ENCODE measurements at regions not wholly inside any gene's neighbourhood (a gene's known extent, or its start where the extent isn't known, plus 50 kb on each side); places are given as distances from the start of the nearest gene placed in this dataset.
"Not testable (repeated sequence)": the region's sequence is repeated elsewhere in the genome, so short reads cannot be mapped to it uniquely, and the experiment has no call there.

DNA sequence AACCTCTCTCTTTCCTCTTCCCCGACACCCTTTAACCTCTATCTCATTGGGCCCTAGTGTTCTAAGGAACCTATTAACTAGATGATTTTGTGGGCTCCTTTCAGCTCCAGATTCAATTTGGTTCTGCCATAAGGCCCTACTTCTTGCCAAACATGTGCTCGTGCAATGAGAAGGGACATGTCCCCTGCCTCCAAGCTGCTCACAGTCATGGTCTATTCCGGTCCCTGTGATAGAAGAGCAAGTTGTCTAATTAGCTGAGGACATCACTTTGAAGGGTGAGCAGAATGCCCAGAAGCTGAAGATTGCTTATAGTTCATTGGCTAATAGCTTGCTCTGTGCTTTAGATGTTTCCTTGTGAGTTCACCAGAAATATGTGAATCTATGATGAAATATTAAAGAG lies 76.2 kb downstream of the ZNF648 start:
- no peak overlapping the region for H3K27ac ChIP-seq (ENCODE audit: low read length)
- no peaks in the 10 kb centered on the region for H3K36me3 ChIP-seq (ENCODE audit: insufficient read depth, low read depth, low read length)
- no peaks in the 10 kb centered on the region for H3K9me3 ChIP-seq (ENCODE audit: insufficient read depth, low read depth, low read length)
- H3K4me1 ChIP-seq (ENCODE audit: insufficient read depth, low read length), result peaks cover 5% of the 10 kb centered on the region; the same call in 1 of the 2 replicates
- no peak overlapping the region for H3K9ac ChIP-seq (ENCODE audit: low read depth, low read length)
- H3K4me3 ChIP-seq (ENCODE audit: low read length), result no peak overlapping the region
- no peaks in the 10 kb centered on the region for H3K27me3 ChIP-seq (ENCODE audit: insufficient read depth, low read length)

- Histone ChIP-seq H3K9me3 (ENCODE audit: insufficient read depth, low read depth, low read length) (no peaks in the 10 kb centered on the region), H3K4me1 (ENCODE audit: insufficient read depth, low read length) (peaks cover 5% of the 10 kb centered on the region; the same call in 1 of the 2 replicates), H3K9ac (ENCODE audit: low read depth, low read length) (no peak overlapping the region), H3K4me3 (ENCODE audit: low read length) (no peak overlapping the region), H3K27ac (ENCODE audit: low read length) (no peak overlapping the region), H3K27me3 (ENCODE audit: insufficient read depth, low read length) (no peaks in the 10 kb centered on the region), H3K36me3 (ENCODE audit: insufficient read depth, low read depth, low read length) (no peaks in the 10 kb centered on the region)
These were observed 77.5 kb downstream of the ZNF648 start for GRCh38 chr1:181984006-181984405.

DNA sequence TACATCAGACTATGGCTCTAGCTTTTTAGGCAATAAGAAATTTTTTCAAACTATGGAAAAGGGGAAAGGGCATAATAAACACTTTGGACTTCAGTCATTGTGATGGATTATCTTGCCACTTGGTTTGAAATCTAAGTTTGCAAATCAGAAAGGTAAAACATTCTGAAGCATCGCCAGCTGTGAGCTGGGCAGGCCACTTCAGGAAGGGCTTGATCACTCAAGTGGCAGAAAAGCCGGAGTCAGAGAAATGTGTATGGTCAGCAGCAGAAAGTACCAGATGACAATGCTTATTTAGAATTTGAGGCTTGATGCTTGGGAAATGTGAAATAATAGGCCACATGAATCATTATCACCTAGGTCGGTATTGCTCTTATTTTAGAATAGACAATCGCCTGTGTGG lies 79.7 kb downstream of the ZNF648 start:
- Histone ChIP-seq H3K4me1 (ENCODE audit: insufficient read depth, low read length) (peaks cover 3% of the 10 kb centered on the region; the same call in 1 of the 2 replicates), H3K27ac (ENCODE audit: low read length) (no peak overlapping the region), H3K4me3 (ENCODE audit: low read length) (no peak overlapping the region), H3K36me3 (ENCODE audit: insufficient read depth, low read depth, low read length) (no peaks in the 10 kb centered on the region), H3K9ac (ENCODE audit: low read depth, low read length) (no peak overlapping the region), H3K9me3 (ENCODE audit: insufficient read depth, low read depth, low read length) (no peaks in the 10 kb centered on the region), H3K27me3 (ENCODE audit: insufficient read depth, low read length) (no peaks in the 10 kb centered on the region)

DNA sequence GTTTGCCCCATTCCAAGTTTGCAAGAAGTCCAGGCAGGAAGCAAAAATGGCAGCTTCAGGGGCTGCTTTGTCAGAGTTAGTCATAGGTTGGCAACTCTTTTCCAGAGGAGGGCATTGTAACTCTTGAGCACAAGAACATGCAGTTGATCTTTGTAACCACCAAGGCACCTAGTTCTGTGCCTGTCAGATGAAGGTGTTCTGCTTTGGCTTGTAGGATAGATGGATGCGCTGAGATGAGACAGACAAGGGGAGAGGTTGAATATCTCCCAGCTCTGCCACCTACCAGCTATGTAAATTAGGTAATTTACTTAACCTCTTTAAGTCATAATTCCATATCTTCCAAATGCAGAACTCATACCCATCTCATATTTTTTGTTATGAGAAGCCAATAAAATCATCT lies 89.3 kb downstream of the ZNF648 start:
- H3K27ac ChIP-seq (ENCODE audit: low read length), result peak overlapping the region; percentile 43
- H3K9me3 ChIP-seq (ENCODE audit: insufficient read depth, low read depth, low read length), result no peaks in the 10 kb centered on the region
- H3K4me1 ChIP-seq (ENCODE audit: insufficient read depth, low read length), result peaks cover 15% of the 10 kb centered on the region; the same call in 1 of the 2 replicates
- H3K27me3 ChIP-seq (ENCODE audit: insufficient read depth, low read length), result no peaks in the 10 kb centered on the region
- no peaks in the 10 kb centered on the region for H3K36me3 ChIP-seq (ENCODE audit: insufficient read depth, low read depth, low read length)
- H3K9ac ChIP-seq (ENCODE audit: low read depth, low read length), result no peak overlapping the region
- H3K4me3 ChIP-seq (ENCODE audit: low read length), result no peak overlapping the region

DNA sequence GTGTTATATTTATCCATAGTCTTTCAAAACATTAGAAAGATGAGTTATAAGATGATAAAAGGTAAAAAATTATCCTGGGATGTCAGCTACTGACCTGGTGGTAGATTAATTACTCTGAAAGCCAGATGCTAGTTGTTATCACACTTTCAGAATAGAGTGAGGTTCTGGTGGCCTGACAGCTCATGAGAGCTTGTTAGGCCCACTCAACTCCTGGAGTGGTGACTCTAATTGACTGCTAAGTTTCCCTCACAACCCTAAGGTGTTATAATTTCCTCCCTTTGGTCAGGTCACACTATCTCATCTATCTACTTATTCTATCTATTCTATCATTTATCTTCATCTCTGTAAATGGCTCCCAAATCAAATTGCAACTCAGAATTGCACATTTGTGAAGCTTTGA lies 90.1 kb downstream of the ZNF648 start:
- no peak overlapping the region for H3K4me3 ChIP-seq (ENCODE audit: low read length)
- H3K27me3 ChIP-seq (ENCODE audit: insufficient read depth, low read length), result no peaks in the 10 kb centered on the region
- no peaks in the 10 kb centered on the region for H3K36me3 ChIP-seq (ENCODE audit: insufficient read depth, low read depth, low read length)
- no peaks in the 10 kb centered on the region for H3K9me3 ChIP-seq (ENCODE audit: insufficient read depth, low read depth, low read length)
- peak overlapping the region; percentile 76 for H3K27ac ChIP-seq (ENCODE audit: low read length)
- peak overlapping the region; percentile 64; the same call in 1 of the 2 replicates for H3K9ac ChIP-seq (ENCODE audit: low read depth, low read length)
- H3K4me1 ChIP-seq (ENCODE audit: insufficient read depth, low read length), result peaks cover 15% of the 10 kb centered on the region; the same call in 1 of the 2 replicates

- Histone ChIP-seq H3K4me3 (ENCODE audit: low read length) (peak overlapping the region; percentile 48; the same call in 1 of the 2 replicates), H3K9ac (ENCODE audit: low read depth, low read length) (peak overlapping the region; percentile 64; the same call in 1 of the 2 replicates), H3K4me1 (ENCODE audit: insufficient read depth, low read length) (peaks cover 15% of the 10 kb centered on the region; the same call in 1 of the 2 replicates), H3K27ac (ENCODE audit: low read length) (peak overlapping the region; percentile 76), H3K27me3 (ENCODE audit: insufficient read depth, low read length) (no peaks in the 10 kb centered on the region), H3K36me3 (ENCODE audit: insufficient read depth, low read depth, low read length) (no peaks in the 10 kb centered on the region), H3K9me3 (ENCODE audit: insufficient read depth, low read depth, low read length) (no peaks in the 10 kb centered on the region)
These were observed 91.6 kb downstream of the ZNF648 start for GRCh38 chr1:181969902-181970301.

- H3K36me3 ChIP-seq (ENCODE audit: insufficient read depth, low read depth, low read length); H3K27me3 ChIP-seq (ENCODE audit: insufficient read depth, low read length): not testable (repeated sequence)
These were observed 106.8 kb downstream of the ZNF648 start for GRCh38 chr1:181954696-181955095.

GRCh38 chr1:181954178-181954577 lies 107.3 kb downstream of the ZNF648 start:
- not testable (repeated sequence) for H3K9ac ChIP-seq (ENCODE audit: low read depth, low read length); H3K27ac ChIP-seq (ENCODE audit: low read length); H3K9me3 ChIP-seq (ENCODE audit: insufficient read depth, low read depth, low read length); H3K4me3 ChIP-seq (ENCODE audit: low read length); H3K36me3 ChIP-seq (ENCODE audit: insufficient read depth, low read depth, low read length); H3K4me1 ChIP-seq (ENCODE audit: insufficient read depth, low read length); H3K27me3 ChIP-seq (ENCODE audit: insufficient read depth, low read length)

More at GRCh38 chr1:181954696-181955095, 106.8 kb downstream of the ZNF648 start:
- H3K4me1 ChIP-seq (ENCODE audit: insufficient read depth, low read length); H3K27ac ChIP-seq (ENCODE audit: low read length); H3K4me3 ChIP-seq (ENCODE audit: low read length); H3K9ac ChIP-seq (ENCODE audit: low read depth, low read length); H3K9me3 ChIP-seq (ENCODE audit: insufficient read depth, low read depth, low read length): not testable (repeated sequence)

GRCh38 chr1:181953596-181953995 lies 107.9 kb downstream of the ZNF648 start:
- H3K27me3 ChIP-seq (ENCODE audit: insufficient read depth, low read length), result no peaks in the 10 kb centered on the region
- H3K4me1 ChIP-seq (ENCODE audit: insufficient read depth, low read length), result no peaks in the 10 kb centered on the region
- no peak overlapping the region for H3K27ac ChIP-seq (ENCODE audit: low read length)
- H3K9ac ChIP-seq (ENCODE audit: low read depth, low read length), result no peak overlapping the region
- 0 out of 2 replicates have a peak, but pooled peaks cover 4% of the 10 kb centered on the region for H3K9me3 ChIP-seq (ENCODE audit: insufficient read depth, low read depth, low read length)
- no peaks in the 10 kb centered on the region for H3K36me3 ChIP-seq (ENCODE audit: insufficient read depth, low read depth, low read length)
- H3K4me3 ChIP-seq (ENCODE audit: low read length), result no peak overlapping the region

DNA sequence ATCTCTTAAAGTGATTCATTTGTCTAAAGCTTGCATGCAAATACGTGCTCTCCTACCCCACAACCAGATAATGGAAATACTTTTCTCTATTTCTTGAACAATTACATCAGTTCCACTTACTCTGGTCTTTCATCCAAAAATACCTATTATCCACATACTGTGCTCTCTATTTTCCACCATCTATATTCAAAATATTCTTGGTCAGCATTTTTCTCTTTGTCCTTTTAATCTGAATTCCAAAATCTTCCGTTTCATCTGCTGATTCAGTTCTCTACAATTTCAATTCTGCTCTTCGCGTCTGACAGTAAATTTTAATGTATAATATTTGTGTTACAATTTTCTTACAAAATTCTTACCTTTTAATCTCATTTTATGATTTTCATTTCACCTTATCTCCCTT lies 110.3 kb downstream of the ZNF648 start:
- Histone ChIP-seq H3K27ac (ENCODE audit: low read length) (no peak overlapping the region), H3K9me3 (ENCODE audit: insufficient read depth, low read depth, low read length) (peaks cover 1% of the 10 kb centered on the region; the same call in 1 of the 2 replicates), H3K36me3 (ENCODE audit: insufficient read depth, low read depth, low read length) (no peaks in the 10 kb centered on the region), H3K27me3 (ENCODE audit: insufficient read depth, low read length) (no peaks in the 10 kb centered on the region), H3K4me1 (ENCODE audit: insufficient read depth, low read length) (no peaks in the 10 kb centered on the region), H3K9ac (ENCODE audit: low read depth, low read length) (no peak overlapping the region), H3K4me3 (ENCODE audit: low read length) (no peak overlapping the region)

GRCh38 chr1:181949500-181949899 lies 112.0 kb downstream of the ZNF648 start:
- Histone ChIP-seq H3K27ac (ENCODE audit: low read length) (no peak overlapping the region), H3K9me3 (ENCODE audit: insufficient read depth, low read depth, low read length) (no peaks in the 10 kb centered on the region; the same call in 1 of the 2 replicates), H3K4me3 (ENCODE audit: low read length) (no peak overlapping the region), H3K4me1 (ENCODE audit: insufficient read depth, low read length) (no peaks in the 10 kb centered on the region), H3K36me3 (ENCODE audit: insufficient read depth, low read depth, low read length) (no peaks in the 10 kb centered on the region), H3K27me3 (ENCODE audit: insufficient read depth, low read length) (no peaks in the 10 kb centered on the region), H3K9ac (ENCODE audit: low read depth, low read length) (no peak overlapping the region)

- Histone ChIP-seq H3K9me3 (ENCODE audit: insufficient read depth, low read depth, low read length) (no peaks in the 10 kb centered on the region; the same call in 1 of the 2 replicates), H3K36me3 (ENCODE audit: insufficient read depth, low read depth, low read length) (no peaks in the 10 kb centered on the region), H3K27ac (ENCODE audit: low read length) (no peak overlapping the region), H3K4me1 (ENCODE audit: insufficient read depth, low read length) (no peaks in the 10 kb centered on the region), H3K9ac (ENCODE audit: low read depth, low read length) (no peak overlapping the region), H3K4me3 (ENCODE audit: low read length) (no peak overlapping the region), H3K27me3 (ENCODE audit: insufficient read depth, low read length) (no peaks in the 10 kb centered on the region)
These were observed 113.1 kb downstream of the ZNF648 start for GRCh38 chr1:181948372-181948771.

Measured in iPS-20b (cell line).